ENCODE measurements at regions not wholly inside any gene's neighbourhood (a gene's known extent, or its start where the extent isn't known, plus 50 kb on each side); places are given as distances from the start of the nearest gene placed in this dataset.

DNA sequence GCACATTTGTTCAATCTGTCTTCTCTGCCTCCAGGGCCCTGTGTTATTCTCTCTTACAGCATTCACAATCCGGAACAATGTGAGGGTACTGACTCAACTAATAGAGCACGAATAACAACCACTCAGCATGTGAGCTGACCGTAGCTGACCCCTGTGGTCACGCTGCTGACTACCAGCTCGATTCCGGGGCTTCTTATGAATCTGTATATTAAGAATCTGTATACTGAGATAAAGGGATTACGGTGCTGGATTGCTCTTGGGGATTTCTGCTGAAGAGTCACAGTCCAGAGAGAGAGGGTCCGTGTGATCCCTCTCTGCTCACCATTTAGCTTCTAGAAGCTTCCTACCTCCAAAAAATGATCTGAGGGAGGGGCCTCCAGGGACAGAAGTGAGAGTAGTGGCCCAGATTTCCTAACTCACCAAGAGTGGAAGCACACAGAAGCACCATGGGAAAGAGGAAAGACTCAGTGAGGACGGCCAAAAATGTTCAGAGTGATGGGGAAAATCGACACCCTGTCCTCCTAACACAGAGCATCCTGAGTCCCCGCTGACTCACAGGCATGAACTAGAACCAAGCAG lies 156.2 kb downstream of the THBS2 start:
- TF ChIP-seq, protein P1, sequence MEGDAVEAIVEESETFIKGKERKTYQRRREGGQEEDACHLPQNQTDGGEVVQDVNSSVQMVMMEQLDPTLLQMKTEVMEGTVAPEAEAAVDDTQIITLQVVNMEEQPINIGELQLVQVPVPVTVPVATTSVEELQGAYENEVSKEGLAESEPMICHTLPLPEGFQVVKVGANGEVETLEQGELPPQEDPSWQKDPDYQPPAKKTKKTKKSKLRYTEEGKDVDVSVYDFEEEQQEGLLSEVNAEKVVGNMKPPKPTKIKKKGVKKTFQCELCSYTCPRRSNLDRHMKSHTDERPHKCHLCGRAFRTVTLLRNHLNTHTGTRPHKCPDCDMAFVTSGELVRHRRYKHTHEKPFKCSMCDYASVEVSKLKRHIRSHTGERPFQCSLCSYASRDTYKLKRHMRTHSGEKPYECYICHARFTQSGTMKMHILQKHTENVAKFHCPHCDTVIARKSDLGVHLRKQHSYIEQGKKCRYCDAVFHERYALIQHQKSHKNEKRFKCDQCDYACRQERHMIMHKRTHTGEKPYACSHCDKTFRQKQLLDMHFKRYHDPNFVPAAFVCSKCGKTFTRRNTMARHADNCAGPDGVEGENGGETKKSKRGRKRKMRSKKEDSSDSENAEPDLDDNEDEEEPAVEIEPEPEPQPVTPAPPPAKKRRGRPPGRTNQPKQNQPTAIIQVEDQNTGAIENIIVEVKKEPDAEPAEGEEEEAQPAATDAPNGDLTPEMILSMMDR (IDR thresholded peaks at IDR 0.05; ENCODE audit: control extremely low read depth, extremely low read depth, low read depth, missing control alignments): no peak
- DNase-seq (ENCODE audit: extremely low spot score): no peak
- POLR2A ChIA-PET: no interaction called here
- CTCF ChIA-PET: interaction anchor here (1.2 kb wide), 1 partner anchor 16 kb away, joined by 3 read pairs; no protein-coding TSS in a partner anchor

GRCh38 chr6:169096388-169096787 lies 157.3 kb downstream of the THBS2 start:
- ChIA-PET CTCF (no interaction called here), POLR2A (no interaction called here)
- DNase-seq (ENCODE audit: extremely low spot score): no peak
- TF ChIP-seq, protein P1 (IDR thresholded peaks at IDR 0.05; ENCODE audit: control extremely low read depth, extremely low read depth, low read depth, missing control alignments): no peak

GRCh38 chr6:169095153-169095552 lies 158.5 kb downstream of the THBS2 start:
- CTCF ChIA-PET: no interaction called here
- TF ChIP-seq, protein P1 (IDR thresholded peaks at IDR 0.05; ENCODE audit: control extremely low read depth, extremely low read depth, low read depth, missing control alignments): no peak
- POLR2A ChIA-PET: no interaction called here
- no peak for DNase-seq (ENCODE audit: extremely low spot score)

- POLR2A ChIA-PET: no interaction called here
- DNase-seq (ENCODE audit: extremely low spot score): no peak
- CTCF ChIA-PET: no interaction called here
- TF ChIP-seq, protein P1 (IDR thresholded peaks at IDR 0.05; ENCODE audit: control extremely low read depth, extremely low read depth, low read depth, missing control alignments): no peak
These were observed 159.1 kb downstream of the THBS2 start for GRCh38 chr6:169094552-169094950.

GRCh38 chr6:169093770-169094551 lies 159.7 kb downstream of the THBS2 start:
- TF ChIP-seq, protein P1 (IDR thresholded peaks at IDR 0.05; ENCODE audit: control extremely low read depth, extremely low read depth, low read depth, missing control alignments): no peak
- ChIA-PET POLR2A (no interaction called here), CTCF (no interaction called here)
- no peak for DNase-seq (ENCODE audit: extremely low spot score)

DNA sequence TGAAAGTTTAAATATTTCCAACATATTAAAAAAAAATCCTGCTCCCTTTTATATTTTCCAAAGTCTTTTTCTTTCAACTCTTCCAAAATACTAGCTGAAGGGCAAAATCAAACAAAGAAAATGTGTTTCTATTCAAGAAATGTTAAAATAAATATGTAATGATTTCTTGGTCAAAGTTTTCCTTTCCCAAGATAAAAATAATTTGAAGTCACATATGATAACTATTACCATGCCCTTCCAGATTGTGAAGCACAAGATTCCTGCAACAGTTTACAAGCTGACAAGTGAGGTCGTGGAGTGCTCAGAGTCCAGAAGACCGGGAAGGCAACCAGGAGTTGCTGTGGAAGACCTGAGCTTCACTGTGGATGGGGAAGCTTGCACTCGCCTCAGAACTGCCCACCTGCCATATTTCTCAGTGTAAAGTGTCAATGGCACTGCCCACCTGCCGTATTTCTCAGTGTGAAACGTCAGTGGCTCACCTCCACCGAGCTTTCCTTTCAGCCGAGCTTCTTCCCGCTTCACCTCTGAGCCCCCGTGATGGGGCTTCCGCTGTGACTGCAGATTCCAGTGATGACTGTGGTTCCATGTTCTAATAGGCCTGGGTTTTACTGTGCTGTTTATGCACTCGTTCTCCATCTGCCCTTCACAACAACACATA lies 160.5 kb downstream of the THBS2 start:
- CTCF ChIA-PET: interaction anchor here (1.1 kb wide), 1 partner anchor 30 kb away, joined by 3 read pairs; no protein-coding TSS in a partner anchor
- no peak for DNase-seq (ENCODE audit: extremely low spot score)
- TF ChIP-seq, protein P1 (IDR thresholded peaks at IDR 0.05; ENCODE audit: control extremely low read depth, extremely low read depth, low read depth, missing control alignments): no peak
- POLR2A ChIA-PET: no interaction called here

All from GM10248 (cell line).